DMS53 (cell line): ENCODE measurements at regions not wholly inside any gene's neighbourhood (a gene's known extent, or its start where the extent isn't known, plus 50 kb on each side); places are given as distances from the start of the nearest gene placed in this dataset.

Experiments used
- DNase-seq: peaks from one replicate; lab custom pipeline; 2025; lab: John Stamatoyannopoulos, UW

DNA sequence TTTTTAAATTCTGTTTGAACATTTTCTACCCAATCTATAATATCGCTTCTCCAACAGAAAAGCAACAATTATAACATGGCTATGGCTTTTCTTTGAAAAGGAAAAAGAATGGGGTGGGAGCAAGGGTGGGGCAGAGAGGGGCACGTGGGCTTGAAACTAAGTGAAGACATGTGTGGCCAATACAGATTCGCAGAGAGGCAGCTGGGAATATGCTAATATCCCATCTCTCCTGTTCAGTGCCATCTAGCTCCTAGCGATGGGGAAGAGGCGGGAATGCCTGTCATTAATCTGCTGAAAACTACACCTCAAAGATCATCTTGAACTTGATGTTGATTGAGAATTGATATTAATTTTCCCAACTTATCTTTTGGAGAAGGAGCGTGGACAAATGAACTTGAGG is 65.5 kb upstream of the ITGA6 start:
- DNase-seq = no peak

DNA sequence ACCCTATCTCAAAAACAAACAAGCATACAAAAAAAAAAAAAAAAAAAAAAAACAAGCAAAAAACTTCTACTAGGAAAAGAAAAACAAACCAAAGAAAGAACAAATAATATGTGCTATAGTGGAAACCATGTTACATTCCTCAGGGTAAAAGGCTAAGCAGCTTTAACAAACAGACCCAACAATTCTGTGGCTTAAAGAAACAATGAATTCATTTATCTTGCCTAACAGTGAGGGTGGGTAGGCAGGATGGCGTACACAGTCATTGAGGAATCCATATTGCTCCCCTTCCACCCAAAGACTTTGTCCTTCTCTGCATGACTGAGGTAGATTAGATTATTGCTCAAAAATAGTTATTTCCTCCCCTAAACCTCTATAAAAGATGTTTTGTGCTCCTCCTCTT is 63.1 kb upstream of the ITGA6 start:
- DNase-seq = no peak

DNA sequence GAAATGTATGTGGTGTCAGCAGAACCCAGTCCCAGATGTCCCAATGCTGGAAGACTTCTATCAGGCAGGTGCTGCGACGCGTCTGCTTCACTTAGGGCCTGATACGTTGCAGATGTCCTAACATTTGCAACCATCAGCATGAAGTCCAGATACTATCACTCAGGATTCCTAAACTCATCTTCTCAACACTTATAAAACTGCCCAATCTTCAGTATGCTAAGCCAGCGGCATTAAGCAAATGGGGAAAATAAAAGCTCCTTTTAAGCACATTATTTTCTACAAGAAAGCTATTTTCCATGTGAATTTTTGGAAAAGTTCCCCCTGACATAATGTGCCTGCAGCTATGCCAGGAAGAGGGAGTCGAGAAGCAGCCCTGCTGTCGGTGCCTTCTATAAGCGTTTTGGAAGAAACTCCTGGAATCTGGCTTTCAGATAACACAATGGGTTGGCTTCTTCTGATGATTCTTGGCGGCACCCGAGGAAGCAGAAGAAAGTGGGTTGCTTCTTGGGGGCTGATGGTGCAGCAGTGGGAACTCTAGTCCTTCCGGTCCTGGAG is 60.7 kb upstream of the ITGA6 start:
- no peak for DNase-seq

DNA sequence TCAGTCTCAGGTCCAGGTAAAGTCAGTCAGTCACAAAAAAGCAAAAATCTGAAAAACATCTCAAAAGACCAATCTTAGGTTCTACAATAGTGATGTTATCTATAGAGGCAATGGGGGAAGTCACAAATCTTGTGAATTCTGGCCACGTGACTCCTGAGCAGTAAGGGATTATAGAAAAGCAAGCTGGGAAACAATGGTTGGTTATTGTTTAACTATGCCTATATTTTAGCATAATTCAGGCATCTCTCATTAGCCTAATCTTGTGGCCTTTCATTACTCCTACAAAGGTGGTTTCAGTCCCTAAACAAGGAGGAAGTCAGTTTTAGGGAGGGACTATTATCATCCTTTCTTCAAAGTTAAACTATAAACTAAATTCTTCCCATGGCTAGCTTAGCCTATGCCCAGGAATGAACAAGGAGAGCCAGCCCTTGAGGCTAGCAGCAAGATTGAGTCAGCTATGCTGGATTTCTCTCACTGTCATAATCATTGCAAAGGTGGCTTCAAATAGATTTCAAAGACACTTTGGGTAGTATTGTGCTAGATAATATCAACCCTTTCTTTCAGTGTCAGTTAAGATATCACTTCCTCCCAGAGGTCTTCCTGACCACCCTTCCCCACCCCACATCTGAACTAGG is 56.4 kb upstream of the ITGA6 start:
- DNase-seq = no peak

DNA sequence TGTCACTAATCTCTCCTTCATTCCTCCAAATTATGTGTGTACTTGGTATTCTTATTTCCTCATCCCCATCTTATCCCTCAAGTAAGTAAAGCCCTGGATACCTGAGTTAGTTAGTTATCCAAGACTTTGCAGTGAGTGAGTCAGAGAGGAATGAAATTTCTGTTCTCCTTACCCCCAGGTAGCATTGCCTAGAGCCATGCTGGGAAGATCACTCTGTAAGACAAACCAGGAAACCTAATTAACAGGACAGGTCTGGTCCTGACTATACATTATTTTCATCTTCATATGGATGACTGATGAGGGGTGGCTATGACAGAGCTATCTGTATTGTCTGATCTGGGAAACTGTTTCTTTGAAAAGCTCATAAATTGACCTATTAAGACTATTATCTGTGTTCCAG is 55.0 kb upstream of the ITGA6 start:
- DNase-seq = no peak

DNA sequence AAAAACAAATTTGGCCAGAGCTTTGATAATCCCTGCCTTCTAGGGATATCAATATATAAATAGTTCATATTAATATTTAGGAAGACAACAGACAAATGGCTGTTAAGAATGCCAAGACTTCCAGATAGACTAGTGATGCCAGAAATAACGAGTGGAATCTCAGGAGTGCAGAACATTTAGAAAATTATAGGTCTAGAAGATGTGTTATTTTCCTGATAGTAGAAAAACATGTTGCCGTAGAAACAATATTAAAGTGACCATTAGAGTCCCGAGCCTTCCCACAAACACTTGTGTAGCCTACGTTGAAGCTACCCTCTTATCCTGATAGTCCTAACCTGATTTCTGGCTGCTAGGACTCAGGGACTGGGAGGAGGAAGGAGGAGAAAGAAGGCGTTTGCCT is 54.3 kb upstream of the ITGA6 start:
- DNase-seq = no peak

DNA sequence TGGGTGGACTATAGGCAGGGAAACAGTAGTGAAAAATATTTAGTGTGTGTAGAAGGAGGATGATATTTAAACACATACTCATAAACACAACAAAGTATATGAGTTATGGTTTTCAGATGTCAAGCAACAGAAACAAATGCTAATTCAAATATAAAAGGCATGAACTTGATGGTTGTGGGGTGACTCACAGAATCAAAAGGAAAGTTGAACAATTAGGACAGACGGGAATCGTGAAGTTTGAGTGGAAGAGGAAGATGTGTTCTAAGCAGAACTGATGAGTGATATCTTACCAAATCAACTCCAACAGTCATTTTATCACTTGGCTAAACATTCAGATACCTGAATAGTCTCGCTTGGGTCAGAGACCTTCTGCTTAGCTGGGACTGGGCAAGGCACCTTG is 53.6 kb upstream of the ITGA6 start:
- DNase-seq = no peak

DNA sequence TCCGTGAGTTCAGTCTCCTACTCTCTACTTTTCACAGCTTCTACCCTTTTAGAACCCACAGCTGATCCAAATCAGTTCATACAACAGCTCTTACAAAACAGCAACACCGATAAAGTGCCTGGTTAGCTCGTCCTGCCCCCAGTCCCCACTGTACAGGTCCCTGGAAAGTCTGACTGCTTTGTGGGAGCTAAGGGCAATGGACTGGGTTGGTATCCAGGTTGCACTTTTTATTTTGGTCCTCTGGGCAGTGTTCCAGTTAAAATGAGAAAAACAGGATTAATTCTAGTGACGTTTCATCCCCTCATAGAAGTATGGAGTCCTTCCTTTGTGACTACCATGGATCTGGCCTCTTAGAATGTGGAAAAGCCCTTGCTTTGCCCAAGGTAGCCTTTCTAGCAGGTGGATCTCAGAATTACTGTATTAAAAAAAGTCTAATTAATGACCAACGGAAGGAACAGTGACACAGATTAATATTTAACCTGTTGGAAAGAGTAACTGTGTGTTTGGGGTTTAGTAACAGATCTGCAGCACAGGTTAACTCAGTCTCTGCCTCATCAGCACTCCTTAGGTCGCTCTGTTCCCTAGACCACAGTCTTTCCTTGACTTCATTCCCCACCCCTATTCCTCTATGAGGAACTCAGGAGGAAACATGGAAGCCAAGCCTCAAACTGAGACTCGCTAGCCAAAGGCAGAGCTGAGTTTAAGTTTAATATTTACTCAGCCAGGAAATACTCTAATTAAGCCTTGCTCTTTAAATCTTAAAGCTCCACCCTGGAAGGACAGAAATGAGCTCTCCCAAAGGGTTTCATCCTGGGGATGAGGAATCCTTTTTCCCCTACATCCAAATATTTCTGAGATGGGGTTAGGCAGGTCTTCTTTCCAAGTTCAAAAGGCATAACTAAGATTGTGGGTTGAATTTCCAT is 52.8 kb upstream of the ITGA6 start:
- peak; percentile 20 for DNase-seq

DNA sequence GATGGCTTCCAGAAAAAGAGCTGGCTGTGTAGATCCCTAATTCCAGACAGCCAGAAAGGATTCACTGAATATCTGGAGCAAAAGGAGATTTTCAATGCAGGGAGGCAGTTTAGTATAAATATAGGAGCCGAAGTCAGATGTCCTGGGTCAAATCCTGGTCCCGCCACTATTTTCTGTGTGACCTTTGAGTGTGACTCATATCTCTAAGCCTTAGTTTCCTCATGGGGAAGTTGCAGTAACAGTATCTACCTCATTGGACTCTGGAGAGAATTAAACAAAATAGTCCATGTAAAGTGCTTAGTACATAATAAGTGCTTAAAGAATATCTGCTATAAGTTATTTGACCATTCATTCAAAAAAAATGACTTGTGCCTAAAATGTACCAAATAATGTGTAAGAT is 52.1 kb upstream of the ITGA6 start:
- DNase-seq = peak; percentile 25

DNA sequence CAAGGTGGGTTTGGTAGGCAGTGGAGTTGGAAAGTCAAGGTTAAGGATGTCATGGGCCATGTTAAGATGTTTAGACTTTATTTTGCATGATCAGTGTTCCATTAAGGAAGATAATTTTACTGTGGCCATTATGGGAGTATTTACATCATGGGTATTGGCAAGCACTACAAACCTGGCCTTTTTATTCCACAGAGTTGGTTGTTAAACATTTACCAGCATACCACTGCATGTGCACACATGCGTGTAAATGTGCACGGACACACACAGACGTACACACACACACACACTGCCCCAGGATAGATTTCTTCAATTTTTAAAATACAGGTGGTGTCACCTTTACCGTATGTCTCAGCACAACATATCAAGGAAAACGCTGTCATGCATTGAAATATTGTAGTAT is 51.4 kb upstream of the ITGA6 start:
- no peak for DNase-seq

DNA sequence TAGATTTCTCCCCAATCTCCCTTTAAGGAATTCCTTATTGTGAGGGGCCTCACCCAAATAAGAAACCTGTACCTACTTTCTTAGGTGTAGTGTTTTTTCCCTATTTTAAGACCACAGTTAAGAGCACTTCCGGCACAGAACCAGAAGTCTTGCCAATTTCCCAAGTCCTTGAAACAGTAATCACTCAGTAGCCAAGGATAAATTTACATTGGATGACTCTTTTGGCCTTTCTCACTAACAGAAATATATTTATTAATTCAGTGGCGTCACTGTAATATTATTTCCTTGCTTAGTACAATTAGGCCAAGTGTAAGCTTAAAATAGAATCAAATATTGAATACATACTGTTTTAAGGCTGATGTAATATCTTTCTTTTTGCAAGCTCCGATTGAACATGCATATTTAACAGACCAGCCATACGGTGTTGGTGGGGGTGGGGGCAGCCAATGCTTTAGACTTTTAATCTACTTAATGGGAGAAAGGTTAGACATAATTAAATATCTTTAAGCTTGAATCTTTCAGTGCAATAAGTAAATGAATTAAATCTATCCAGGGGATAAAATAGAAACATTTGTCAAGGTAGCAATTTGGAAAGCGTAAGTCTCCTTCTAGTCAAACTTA is 50.8 kb upstream of the ITGA6 start:
- no peak for DNase-seq

DNA sequence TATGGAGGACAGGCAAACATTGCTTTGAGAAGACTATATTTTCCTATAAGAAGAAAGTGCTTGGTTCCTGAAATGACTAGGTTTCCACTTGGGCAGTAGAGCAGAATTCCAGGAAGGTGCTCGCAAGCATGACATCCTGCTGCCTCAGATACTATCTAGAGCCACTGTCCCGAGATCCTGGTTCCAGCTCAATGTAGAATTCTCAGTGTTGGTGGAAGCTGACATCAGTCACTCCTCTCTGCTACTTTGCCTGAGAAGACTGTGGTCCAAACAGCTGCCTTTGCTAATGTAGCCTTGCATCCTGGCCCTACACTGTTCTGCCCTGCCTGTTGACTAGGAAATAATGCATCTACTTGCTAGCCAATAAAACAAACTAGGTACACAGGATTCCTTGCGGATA is 50.0 kb upstream of the ITGA6 start:
- no peak for DNase-seq
